ENCODE measurements at regions not wholly inside any gene's neighbourhood (a gene's known extent, or its start where the extent isn't known, plus 50 kb on each side); places are given as distances from the start of the nearest gene placed in this dataset.

- TF ChIP-seq CTCF (IDR thresholded peaks at IDR 0.05) (no peak), POLR2A (IDR thresholded peaks at IDR 0.05) (no peak)
Measured at GRCh38 chr3:106294121-106294520, 425.3 kb upstream of the CBLB start.
